HEK293 (cell line): ENCODE measurements at regions not wholly inside any gene's neighbourhood (a gene's known extent, or its start where the extent isn't known, plus 50 kb on each side); places are given as distances from the start of the nearest gene placed in this dataset.

Experiments
- CTCF ChIA-PET: fragments of 350-600 bp; formaldehyde crosslinking; extraction: SDS; loops from one replicate; lab custom pipeline; 2021; ENCODE audit warnings: antibody characterized with exemption; lab: Yijun Ruan, JAX
- POLR2A ChIA-PET: fragments of 300-600 bp; formaldehyde crosslinking; extraction: SDS; loops from one replicate; lab custom pipeline; 2020; ENCODE audit warnings: antibody characterized with exemption, inconsistent platforms; lab: Yijun Ruan, JAX
- H3K27ac ChIP-seq: fragments of 200-500 bp; sonication (Bioruptor generic); 2 replicates; pipeline ENCODE4 v1.5.1; 2014; ENCODE audit warnings: low read depth, low read length, control low read depth, inconsistent platforms; ENCODE audit errors: extremely low read depth
- H3K36me3 ChIP-seq, 2 experiments: fragments of 200-500 bp in 1 of 2; sonication (Bioruptor generic) in 1 of 2; 1 replicate in 1 of 2; 2 replicates in 1 of 2; pipeline ENCODE4 v1.5.1; 2014 to 2017; ENCODE audit warnings: inconsistent platforms in 2 of 2, low read length in 2 of 2; ENCODE audit not compliant: control insufficient read depth in 2 of 2, insufficient read depth in 1 of 2
- H3K4me1 ChIP-seq: fragments of 200-500 bp; sonication (Bioruptor generic); 2 replicates; pipeline ENCODE4 v1.5.1; 2014; ENCODE audit warnings: mild to moderate bottlenecking, low read length, inconsistent platforms; ENCODE audit not compliant: control insufficient read depth, insufficient read depth
- H3K4me3 ChIP-seq: 2 replicates; pipeline ENCODE4 v1.5.1; 2011; ENCODE audit warnings: low read depth, mild to moderate bottlenecking, control low read depth, low read length, moderate library complexity
- H3K9me3 ChIP-seq: fragments of 200-500 bp; sonication (Bioruptor generic); 2 replicates; pipeline ENCODE4 v1.5.1; 2014; ENCODE audit warnings: low read depth, low read length, inconsistent platforms; ENCODE audit not compliant: control insufficient read depth, insufficient read depth
- ELK4 ChIP-seq: IDR thresholded peaks from 2 replicates; pipeline ENCODE4 v1.6.1; 2011; ENCODE audit warnings: mild to moderate bottlenecking, low read depth, low read length, borderline replicate concordance
- HOXA7 ChIP-seq: sonication (generic); formaldehyde crosslinking; IDR thresholded peaks from 2 replicates; pipeline ENCODE4 v1.8.1; 2022; ENCODE audit warnings: missing genetic modification reagents, borderline replicate concordance
- KLF1 ChIP-seq: fragments of 450-650 bp; formaldehyde crosslinking; IDR thresholded peaks from 2 replicates; pipeline ENCODE4 v1.5.1; 2016; ENCODE audit warnings: missing biosample characterization, missing genetic modification characterization
- MZF1 ChIP-seq: fragments of 450-650 bp; formaldehyde crosslinking; IDR thresholded peaks from 2 replicates; pipeline ENCODE4 v1.5.1; 2017; ENCODE audit warnings: missing biosample characterization, missing genetic modification characterization, borderline replicate concordance
- PATZ1 ChIP-seq: fragments of 450-650 bp; formaldehyde crosslinking; IDR thresholded peaks from 2 replicates; pipeline ENCODE4 v1.5.1; 2016; ENCODE audit warnings: missing biosample characterization, missing genetic modification characterization
- REST ChIP-seq: fragments of 450-650 bp; formaldehyde crosslinking; IDR thresholded peaks from 2 replicates; pipeline ENCODE4 v1.5.1; 2016; ENCODE audit warnings: missing biosample characterization, missing genetic modification characterization
- SETDB1 ChIP-seq: IDR thresholded peaks from one replicate; pipeline ENCODE4 v1.6.1; 2017; ENCODE audit warnings: mild to moderate bottlenecking, low read length, moderate library complexity, mixed read lengths; ENCODE audit not compliant: insufficient read length
- ZBTB21 ChIP-seq: fragments of 450-650 bp; formaldehyde crosslinking; IDR thresholded peaks from 2 replicates; pipeline ENCODE4 v1.5.1; 2017; ENCODE audit warnings: missing biosample characterization, missing genetic modification characterization
- ZBTB49 ChIP-seq: fragments of 450-650 bp; formaldehyde crosslinking; IDR thresholded peaks from 2 replicates; pipeline ENCODE4 v1.5.1; 2016; ENCODE audit warnings: missing biosample characterization, missing genetic modification characterization, low read depth
- ZNF138 ChIP-seq: fragments of 450-650 bp; formaldehyde crosslinking; IDR thresholded peaks from 2 replicates; pipeline ENCODE4 v1.5.1; 2016; ENCODE audit warnings: missing biosample characterization, missing genetic modification characterization, borderline replicate concordance
- ZNF169 ChIP-seq: fragments of 450-650 bp; formaldehyde crosslinking; IDR thresholded peaks from 2 replicates; pipeline ENCODE4 v1.5.1; 2016; ENCODE audit warnings: missing biosample characterization, missing genetic modification characterization
- ZNF175 ChIP-seq: fragments of 450-650 bp; formaldehyde crosslinking; IDR thresholded peaks from 2 replicates; pipeline ENCODE4 v1.5.1; 2016; ENCODE audit warnings: missing biosample characterization, missing genetic modification characterization
- ZNF202 ChIP-seq: fragments of 450-650 bp; formaldehyde crosslinking; IDR thresholded peaks from 2 replicates; pipeline ENCODE4 v1.5.1; 2016; ENCODE audit warnings: missing biosample characterization, missing genetic modification characterization, borderline replicate concordance
- ZNF239 ChIP-seq: fragments of 450-650 bp; formaldehyde crosslinking; IDR thresholded peaks from 2 replicates; pipeline ENCODE4 v1.5.1; 2016; ENCODE audit warnings: missing biosample characterization, missing genetic modification characterization
- ZNF26 ChIP-seq: fragments of 450-650 bp; formaldehyde crosslinking; IDR thresholded peaks from 2 replicates; pipeline ENCODE4 v1.5.1; 2016; ENCODE audit warnings: missing biosample characterization, missing genetic modification characterization
- ZNF292 ChIP-seq: fragments of 450-650 bp; formaldehyde crosslinking; IDR thresholded peaks from 2 replicates; pipeline ENCODE4 v1.5.1; 2016; ENCODE audit warnings: low read depth, missing biosample characterization, missing genetic modification characterization, borderline replicate concordance
- ZNF398 ChIP-seq: fragments of 450-650 bp; formaldehyde crosslinking; IDR thresholded peaks from 2 replicates; pipeline ENCODE4 v1.5.1; 2017; ENCODE audit warnings: missing biosample characterization, missing genetic modification characterization
- ZNF513 ChIP-seq: fragments of 450-650 bp; IDR thresholded peaks from 2 replicates; pipeline ENCODE4 v1.5.1; 2018; ENCODE audit warnings: missing biosample characterization, missing genetic modification characterization
- ZNF530 ChIP-seq: fragments of 450-650 bp; formaldehyde crosslinking; IDR thresholded peaks from 2 replicates; pipeline ENCODE4 v1.5.1; 2016; ENCODE audit warnings: low read depth, missing biosample characterization, missing genetic modification characterization
- ZNF629 ChIP-seq: fragments of 450-650 bp; formaldehyde crosslinking; IDR thresholded peaks from 2 replicates; pipeline ENCODE4 v1.5.1; 2017; ENCODE audit warnings: missing biosample characterization, missing genetic modification characterization
- ZNF658 ChIP-seq: fragments of 450-650 bp; formaldehyde crosslinking; IDR thresholded peaks from 2 replicates; pipeline ENCODE4; 2016; ENCODE audit warnings: missing biosample characterization, missing genetic modification characterization
- ZNF660 ChIP-seq: fragments of 450-650 bp; IDR thresholded peaks from 2 replicates; pipeline ENCODE4 v1.5.1; 2018; ENCODE audit warnings: missing biosample characterization, mild to moderate bottlenecking, missing genetic modification characterization

- H3K27ac ChIP-seq = no peak overlapping the region
- ChIA-PET POLR2A (no interaction called here), CTCF (no interaction called here)
- H3K9me3 ChIP-seq = no peaks in the 10 kb centered on the region
- no peak for TF ChIP-seq ZBTB49 (tag by site-specific recombination)
- no peak for TF ChIP-seq KLF1
- TF ChIP-seq ZBTB21 (tag by site-specific recombination) = no peak
- no peak for TF ChIP-seq ZNF202
- TF ChIP-seq ZNF26 (tag by site-specific recombination) = no peak
- no peak for TF ChIP-seq ZNF138 (tag by site-specific recombination)
- TF ChIP-seq ZNF629 (tag by site-specific recombination) = no peak
- TF ChIP-seq ZNF660 (tag by site-specific recombination) = no peak
- TF ChIP-seq HOXA7 (CRISPR knock-in tag) = no peak
- TF ChIP-seq PATZ1 (tag by site-specific recombination) = no peak
- no peak for TF ChIP-seq ZNF513 (tag by site-specific recombination)
- TF ChIP-seq ZNF658 = no peak
- no peak for TF ChIP-seq ZNF169 (tag by site-specific recombination)
- TF ChIP-seq MZF1 (tag by site-specific recombination) = no peak
- TF ChIP-seq, all 188 proteins: peak for 0
- Histone ChIP-seq H3K4me3 (no peak overlapping the region), H3K4me1 (no peaks in the 10 kb centered on the region), H3K36me3 (no peaks in the 10 kb centered on the region)
Observed at GRCh38 chr4:156523492-156523891, 448.1 kb downstream of the PDGFC start.

- Histone ChIP-seq H3K4me3 (no peak overlapping the region), H3K9me3 (no peaks in the 10 kb centered on the region), H3K27ac (no peak overlapping the region), H3K36me3 (no peaks in the 10 kb centered on the region), H3K4me1 (no peaks in the 10 kb centered on the region)
- POLR2A ChIA-PET = no interaction called here
- CTCF ChIA-PET = no interaction called here
- TF ChIP-seq ZNF530 (no peak), REST (tag by site-specific recombination) (no peak), SETDB1 (no peak), ZNF239 (tag by site-specific recombination) (no peak), ZNF292 (tag by site-specific recombination) (no peak), ZNF398 (tag by site-specific recombination) (no peak), ELK4 (no peak), ZNF175 (tag by site-specific recombination) (no peak)
Observed at GRCh38 chr4:156521631-156522030, 450.0 kb downstream of the PDGFC start.
